HepG2 (cell line): ENCODE measurements at regions not wholly inside any gene's neighbourhood (a gene's known extent, or its start where the extent isn't known, plus 50 kb on each side); places are given as distances from the start of the nearest gene placed in this dataset.

Experiments
- ATAC-seq: fragments of 200-7000 bp; cut with Tn5 transposase; 3 replicates; pipeline ENCODE4 v1.9.1; 2020; ENCODE audit warnings: mild to moderate bottlenecking, moderate library complexity
- BruUV-seq: library from RNA; stranded (reverse); fragments of 400-500 nt; replicated peaks from 2 replicates; lab custom pipeline; 2021; lab: Mats Ljungman, UMichigan
- CTCF ChIA-PET: fragments of 300-600 bp; formaldehyde crosslinking; extraction: SDS; loops from one replicate; lab custom pipeline; 2021; ENCODE audit warnings: low total read pairs, inconsistent platforms, low intra/inter-chr PET ratio; lab: Yijun Ruan, JAX
- POLR2A ChIA-PET: fragments of 350-600 bp; sonication (Branson Sonifier 250); formaldehyde crosslinking; loops from one replicate; lab custom pipeline; 2020; ENCODE audit warnings: antibody characterized with exemption, inconsistent platforms; lab: Yijun Ruan, JAX
- DNase-seq: peaks from one replicate; pipeline ENCODE4 v3.0.0-alpha.2; 2015; ENCODE audit warnings: low spot score
- FAIRE-seq: peaks from 3 replicates; lab custom pipeline; 2011; peaks lifted over from hg19 to GRCh38; lab: Jason Lieb, UNC
- H2AFZ ChIP-seq: one replicate; pipeline ENCODE4 v1.6.1; 2011; ENCODE audit warnings: low read length, inconsistent platforms
- H3K27ac ChIP-seq: fragments of 300-600 bp; 3 replicates; pipeline ENCODE4 v1.8.0; 2011; ENCODE audit warnings: mixed run types, mild to moderate bottlenecking, mixed read lengths, low read length, inconsistent platforms; ENCODE audit not compliant: insufficient read depth; ENCODE audit errors: extremely low read length
- H3K27me3 ChIP-seq, 2 experiments: fragments of 200-600 bp in 1 of 2; 2 replicates in 1 of 2; 3 replicates in 1 of 2; pipeline versions ENCODE4 v1.6.0 to v1.8.0; 2011; ENCODE audit warnings: low read length in 2 of 2, mild to moderate bottlenecking in 2 of 2, moderate library complexity in 2 of 2, inconsistent platforms in 1 of 2; ENCODE audit not compliant: insufficient read depth in 2 of 2, control insufficient read depth in 1 of 2
- H3K36me3 ChIP-seq, 2 experiments: fragments of 200-600 bp in 1 of 2; replicated peaks in 1 of 2; 2 replicates in 1 of 2; 3 replicates in 1 of 2; pipeline versions ENCODE4 v1.5.1 to v1.8.0; 2011; ENCODE audit warnings: low read length in 2 of 2, inconsistent platforms in 1 of 2; ENCODE audit not compliant: insufficient read depth in 2 of 2, control insufficient read depth in 1 of 2
- H3K4me1 ChIP-seq: 2 replicates; pipeline ENCODE4 v1.5.1; 2012; ENCODE audit warnings: low read length, inconsistent platforms; ENCODE audit not compliant: insufficient read depth
- H3K4me2 ChIP-seq: 2 replicates; pipeline ENCODE4 v1.6.0; 2011; ENCODE audit warnings: low read depth, low read length, inconsistent platforms
- H3K4me3 ChIP-seq, 3 experiments: fragments of 200-600 bp in 1 of 3; sonication (generic), shearing (Covaris generic) in 1 of 3; replicated peaks in 1 of 3; 2 replicates each; pipeline ENCODE4 v1.5.1; 2011 to 2016; ENCODE audit warnings: low read length in 3 of 3, inconsistent platforms in 2 of 3, low read depth in 2 of 3, mild to moderate bottlenecking in 2 of 3, control low read depth in 1 of 3, mixed read lengths in 1 of 3; ENCODE audit not compliant: insufficient read depth in 1 of 3
- H3K79me2 ChIP-seq: one replicate; pipeline ENCODE4 v1.6.1; 2011; ENCODE audit warnings: low read length, inconsistent platforms; ENCODE audit not compliant: insufficient read depth
- H3K9ac ChIP-seq: 2 replicates; pipeline ENCODE4 v1.6.0; 2011; ENCODE audit warnings: mild to moderate bottlenecking, low read depth, low read length, inconsistent platforms; ENCODE audit not compliant: insufficient read depth
- H3K9me3 ChIP-seq: 2 replicates; pipeline ENCODE4 v1.5.1; 2012; ENCODE audit warnings: mild to moderate bottlenecking, low read length
- H4K20me1 ChIP-seq: 2 replicates; pipeline ENCODE4 v1.6.0; 2011; ENCODE audit warnings: inconsistent platforms, mild to moderate bottlenecking, low read length, moderate library complexity; ENCODE audit not compliant: insufficient read depth
- ADNP ChIP-seq: sonication (generic); formaldehyde crosslinking; IDR thresholded peaks from 2 replicates; pipeline ENCODE4 v1.4.0; 2020; ENCODE audit warnings: missing genetic modification reagents
- ARID3A ChIP-seq: IDR thresholded peaks from 2 replicates; pipeline ENCODE4 v1.6.1; 2012; ENCODE audit warnings: low read depth, low read length, improper control_type of control experiment
- DMTF1 ChIP-seq: sonication (generic); formaldehyde crosslinking; IDR thresholded peaks from 2 replicates; pipeline ENCODE4 v1.4.0; 2020; ENCODE audit warnings: mild to moderate bottlenecking, missing genetic modification reagents
- FOXA1 ChIP-seq, 2 experiments: fragments of 450-650 bp in 1 of 2; sonication (generic) in 1 of 2; formaldehyde crosslinking in 1 of 2; IDR thresholded peaks; 2 replicates each; pipeline versions ENCODE4 v1.4.0 to v1.6.1; 2016 to 2020; ENCODE audit warnings: missing genetic modification reagents in 1 of 2
- FOXA3 ChIP-seq: IDR thresholded peaks from 2 replicates; pipeline ENCODE4 v1.6.1; 2016; ENCODE audit warnings: missing genetic modification reagents, missing compliant biosample characterization
- NFKB2 ChIP-seq: sonication (generic); formaldehyde crosslinking; IDR thresholded peaks from 2 replicates; pipeline ENCODE4 v1.4.0; 2020; ENCODE audit warnings: missing genetic modification reagents, borderline replicate concordance
- NR3C1 ChIP-seq: sonication (generic); formaldehyde crosslinking; IDR thresholded peaks from 2 replicates; pipeline ENCODE4 v1.4.0; 2020; ENCODE audit warnings: missing genetic modification reagents
- PCBP2 ChIP-seq: fragments of 200-400 bp; formaldehyde crosslinking; optimal IDR thresholded peaks from 2 replicates; pipeline ENCODE3; 2018; ENCODE audit warnings: low read length, low read depth; ENCODE audit not compliant: poor library complexity, severe bottlenecking
- PRDM15 ChIP-seq: sonication (generic); formaldehyde crosslinking; IDR thresholded peaks from 2 replicates; pipeline ENCODE4 v1.4.0; 2020; ENCODE audit warnings: missing genetic modification reagents
- SMAD9 ChIP-seq: sonication (generic); formaldehyde crosslinking; IDR thresholded peaks from 2 replicates; pipeline ENCODE4 v1.5.1; 2020; ENCODE audit warnings: mild to moderate bottlenecking, missing genetic modification reagents
- XBP1 ChIP-seq: sonication (generic); formaldehyde crosslinking; IDR thresholded peaks from 2 replicates; pipeline ENCODE4 v1.5.0; 2020; ENCODE audit warnings: missing genetic modification reagents
- ZBTB3 ChIP-seq: sonication (generic); formaldehyde crosslinking; IDR thresholded peaks from 2 replicates; pipeline ENCODE4 v1.4.0; 2020; ENCODE audit warnings: low read depth, mild to moderate bottlenecking, moderate library complexity, missing genetic modification reagents, borderline replicate concordance
- ZNF276 ChIP-seq: sonication (generic); formaldehyde crosslinking; IDR thresholded peaks from 2 replicates; pipeline ENCODE4 v1.4.0; 2020; ENCODE audit warnings: mild to moderate bottlenecking, low read depth, missing genetic modification reagents
- ZNF484 ChIP-seq: sonication (generic); formaldehyde crosslinking; IDR thresholded peaks from 2 replicates; pipeline ENCODE4 v1.5.1; 2020; ENCODE audit warnings: mild to moderate bottlenecking, low read depth, missing genetic modification reagents, borderline replicate concordance
- ZNF546 ChIP-seq: sonication (generic); formaldehyde crosslinking; conservative IDR thresholded peaks from 2 replicates; pipeline ENCODE4 v1.8.1; 2023; ENCODE audit warnings: mild to moderate bottlenecking, missing genetic modification reagents
- ZNF839 ChIP-seq: sonication (generic); formaldehyde crosslinking; IDR thresholded peaks from 2 replicates; pipeline ENCODE4 v1.4.0; 2020; ENCODE audit warnings: missing genetic modification reagents, mild to moderate bottlenecking, borderline replicate concordance
- WGBS: methylation state at CpG from one replicate; pipeline ENCODE4 v1.1.6; 2017; ENCODE audit warnings: low lambda C conversion rate; 5-methylcytosine and 5-hydroxymethylcytosine counted together
- in situ Hi-C: cut with HindIII; loops from 2 replicates; pipeline ENCODE4 v1.10.0; 2017; ENCODE audit warnings: low pct_unique_long_range_greater_than_20kb; ENCODE audit not compliant: extremely low pct_ligation_motif_present
- intact Hi-C: fragments of 100-400 bp; cut with micrococcal nuclease; formaldehyde crosslinking; loops from one replicate; pipeline ENCODE4 v1.10.0; 2022; ENCODE audit not compliant: unreplicated experiment

GRCh38 chr3:30081904-30082303, 524.5 kb upstream of the TGFBR2 start:
- intact Hi-C loops (no loop called here), in situ Hi-C loops (no loop called here)
- ChIA-PET CTCF (no interaction called here), POLR2A (no interaction called here)
- no peaks in the 10 kb centered on the region for H4K20me1 ChIP-seq
- H2AFZ ChIP-seq, result no peak overlapping the region
- H3K9me3 ChIP-seq, result no peaks in the 10 kb centered on the region
- 9% methylated on average over 1 of the region's 3 CpGs for WGBS
- no peaks in the 10 kb centered on the region for H3K27me3 ChIP-seq
- FAIRE-seq (peak; percentile 83), DNase-seq (peak; percentile 83), ATAC-seq (peak; percentile 92)
- peaks cover 39% of the 10 kb centered on the region for H3K4me1 ChIP-seq
- no TSS peak for BruUV-seq
- H3K9ac ChIP-seq, result no peak overlapping the region
- no peaks in the 10 kb centered on the region for H3K36me3 ChIP-seq
- H3K4me2 ChIP-seq, result peak overlapping the region; percentile 46
- H3K79me2 ChIP-seq, result no peaks in the 10 kb centered on the region
- H3K4me3 ChIP-seq, result peak overlapping the region in 1 of 3 experiments; percentile 16; a peak in 1 of 6 replicates
- H3K27ac ChIP-seq, result no peak overlapping the region
- no peak for TF ChIP-seq ZNF276 (CRISPR knock-in tag)
- TF ChIP-seq SMAD9 (CRISPR knock-in tag), result no peak
- no peak for TF ChIP-seq PCBP2
- peak; percentile 40; the same call in 1 of the 2 replicates for TF ChIP-seq ARID3A
- no peak for TF ChIP-seq NR3C1 (CRISPR knock-in tag)
- no peak for TF ChIP-seq DMTF1 (CRISPR knock-in tag)
- TF ChIP-seq XBP1, result no peak
- no peak for TF ChIP-seq ADNP (CRISPR knock-in tag)
- TF ChIP-seq ZNF546 (CRISPR knock-in tag), result no peak
- TF ChIP-seq ZBTB3, result no peak
- no peak for TF ChIP-seq FOXA1 (IDR thresholded peaks at IDR 0.05)
- TF ChIP-seq FOXA1 (CRISPR knock-in tag; IDR thresholded peaks at IDR 0.05), result peak; percentile 72
- no peak for TF ChIP-seq NFKB2 (CRISPR knock-in tag)
- no peak for TF ChIP-seq ZNF839 (CRISPR knock-in tag)
- no peak for TF ChIP-seq PRDM15 (CRISPR knock-in tag)
- peak; percentile 78 for TF ChIP-seq FOXA3
- no peak for TF ChIP-seq ZNF484 (CRISPR knock-in tag)
